Colonic mucosa (tissue), 4 donors: ENCODE measurements at regions not wholly inside any gene's neighbourhood (a gene's known extent, or its start where the extent isn't known, plus 50 kb on each side); places are given as distances from the start of the nearest gene placed in this dataset.

Experiments used
- DNase-seq: peaks from one replicate; pipeline ENCODE4 v3.0.0-alpha.2; 2020
- H3K27ac ChIP-seq: fragments of 200-600 bp; one replicate; pipeline ENCODE4 v1.8.0; 2021
- H3K27me3 ChIP-seq: fragments of 200-600 bp; one replicate; pipeline ENCODE4 v1.8.0; 2021
- H3K36me3 ChIP-seq: fragments of 200-600 bp; one replicate; pipeline ENCODE4 v1.8.0; 2021
- H3K4me1 ChIP-seq: fragments of 200-600 bp; one replicate; pipeline ENCODE4 v1.8.0; 2021; ENCODE audit warnings: mild to moderate bottlenecking
- H3K4me3 ChIP-seq: fragments of 200-600 bp; one replicate; pipeline ENCODE4 v1.8.0; 2021
- H3K9ac ChIP-seq, 2 donors: one replicate each; pipeline ENCODE4 v1.7.0; 2013; ENCODE audit warnings: control low read depth in 2 of 2, low read depth in 2 of 2, low read length in 2 of 2
- H3K9me3 ChIP-seq: fragments of 200-600 bp; one replicate; pipeline ENCODE4 v1.8.0; 2021
- intact Hi-C: fragments of 100-400 bp; cut with DNase I; formaldehyde crosslinking; loops from one replicate; pipeline ENCODE4 v1.14.1; 2022
- TF ChIP-seq, protein P1 (sequence below): fragments of 200-600 bp; IDR thresholded peaks from one replicate; pipeline ENCODE4 v1.8.0; 2022; ENCODE audit warnings: antibody characterized with exemption, mild to moderate bottlenecking
- donor health status: healthy.
- donor health status: DM: no; HTN: no; CAD: no.
- donor health status: DM: no; HTN: no; CAD: no.

DNA sequence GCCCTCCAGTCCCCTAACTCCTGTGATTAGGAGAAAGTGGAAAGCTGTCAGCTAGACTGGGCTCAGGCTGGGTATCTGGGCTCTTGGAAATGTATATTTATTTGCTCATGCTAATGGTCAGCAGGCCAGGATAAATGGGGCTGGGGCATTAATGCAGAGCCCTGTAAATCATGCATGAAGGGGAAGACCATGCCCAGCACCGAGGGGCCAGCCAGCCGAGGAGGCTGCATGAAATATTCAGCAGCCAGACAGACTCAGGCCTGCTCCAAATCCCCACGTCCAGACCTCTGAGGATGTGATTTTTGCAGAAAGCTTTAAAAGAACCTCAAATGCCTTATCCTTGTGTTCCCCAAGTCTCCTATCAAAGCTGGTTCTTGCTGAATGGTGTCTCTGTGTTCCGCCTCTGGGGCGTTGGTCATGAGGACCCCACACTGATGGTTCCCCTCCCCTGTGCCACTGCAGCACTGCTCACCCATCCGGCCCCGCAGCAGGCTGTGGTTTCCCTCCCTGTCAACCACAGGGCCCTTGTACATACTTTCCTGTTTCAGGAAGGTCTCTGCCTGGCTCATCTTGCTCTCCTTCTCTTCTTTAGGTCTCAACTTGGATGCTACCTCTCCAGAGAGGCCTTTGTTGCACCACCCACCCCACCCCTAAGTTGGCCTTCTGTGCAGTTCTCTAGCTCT is 358.4 kb downstream of the CDH26 start:
- Histone ChIP-seq H3K4me1 (no peaks in the 10 kb centered on the region), H3K9me3 (no peaks in the 10 kb centered on the region), H3K4me3 (no peak overlapping the region), H3K36me3 (no peaks in the 10 kb centered on the region), H3K27me3 (no peaks in the 10 kb centered on the region), H3K9ac (no peak overlapping the region), H3K27ac (no peak overlapping the region)
- no peak for DNase-seq
- TF ChIP-seq, protein P1, sequence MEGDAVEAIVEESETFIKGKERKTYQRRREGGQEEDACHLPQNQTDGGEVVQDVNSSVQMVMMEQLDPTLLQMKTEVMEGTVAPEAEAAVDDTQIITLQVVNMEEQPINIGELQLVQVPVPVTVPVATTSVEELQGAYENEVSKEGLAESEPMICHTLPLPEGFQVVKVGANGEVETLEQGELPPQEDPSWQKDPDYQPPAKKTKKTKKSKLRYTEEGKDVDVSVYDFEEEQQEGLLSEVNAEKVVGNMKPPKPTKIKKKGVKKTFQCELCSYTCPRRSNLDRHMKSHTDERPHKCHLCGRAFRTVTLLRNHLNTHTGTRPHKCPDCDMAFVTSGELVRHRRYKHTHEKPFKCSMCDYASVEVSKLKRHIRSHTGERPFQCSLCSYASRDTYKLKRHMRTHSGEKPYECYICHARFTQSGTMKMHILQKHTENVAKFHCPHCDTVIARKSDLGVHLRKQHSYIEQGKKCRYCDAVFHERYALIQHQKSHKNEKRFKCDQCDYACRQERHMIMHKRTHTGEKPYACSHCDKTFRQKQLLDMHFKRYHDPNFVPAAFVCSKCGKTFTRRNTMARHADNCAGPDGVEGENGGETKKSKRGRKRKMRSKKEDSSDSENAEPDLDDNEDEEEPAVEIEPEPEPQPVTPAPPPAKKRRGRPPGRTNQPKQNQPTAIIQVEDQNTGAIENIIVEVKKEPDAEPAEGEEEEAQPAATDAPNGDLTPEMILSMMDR = no peak
- intact Hi-C loops = no loop called here

DNA sequence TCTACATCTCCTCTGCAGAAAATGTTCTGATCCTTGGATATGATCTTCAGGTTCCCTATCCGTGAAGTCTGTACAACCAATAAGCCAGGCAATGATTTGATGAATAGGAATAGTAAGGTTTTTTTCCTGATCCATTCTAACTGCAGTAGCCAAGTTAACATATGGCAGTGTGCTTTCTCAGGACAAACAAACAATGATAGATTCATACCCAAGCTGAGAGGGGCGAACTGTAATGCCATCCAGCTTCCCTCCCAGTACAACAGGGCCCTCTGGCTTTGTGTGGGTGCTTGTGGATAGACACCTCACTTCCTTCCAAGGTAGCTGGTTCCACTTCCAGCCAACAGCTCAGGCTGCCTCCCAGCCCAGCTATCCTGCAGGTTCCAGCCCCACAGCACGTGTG is 359.2 kb downstream of the CDH26 start:
- no peak overlapping the region for H3K9ac ChIP-seq
- H3K4me3 ChIP-seq = no peak overlapping the region
- TF ChIP-seq, protein P1 = no peak
- intact Hi-C loops = no loop called here
- H3K36me3 ChIP-seq = no peaks in the 10 kb centered on the region
- no peak for DNase-seq
- no peaks in the 10 kb centered on the region for H3K9me3 ChIP-seq
- no peaks in the 10 kb centered on the region for H3K27me3 ChIP-seq
- no peak overlapping the region for H3K27ac ChIP-seq
- no peaks in the 10 kb centered on the region for H3K4me1 ChIP-seq

DNA sequence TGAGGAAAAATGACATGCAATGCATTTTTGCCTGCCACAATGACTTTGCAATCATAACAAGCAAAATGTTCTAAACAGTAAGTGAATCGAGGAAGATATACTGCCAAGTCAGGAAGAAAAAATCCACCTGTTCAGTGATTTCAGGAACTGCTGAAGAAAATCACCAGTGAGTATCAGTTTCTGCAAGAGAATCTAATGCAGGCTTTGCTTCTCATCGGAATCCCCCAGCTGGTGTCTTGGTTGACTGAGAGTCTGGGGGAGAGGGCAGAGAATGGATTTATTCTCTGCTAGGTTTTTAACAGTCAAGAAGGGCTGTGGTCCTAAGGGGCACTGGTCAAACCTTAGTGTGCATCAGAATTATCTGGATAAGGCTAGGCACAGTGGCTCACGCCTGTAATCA is 363.4 kb downstream of the CDH26 start:
- no peaks in the 10 kb centered on the region for H3K36me3 ChIP-seq
- intact Hi-C loops = no loop called here
- H3K4me3 ChIP-seq = no peak overlapping the region
- no peak overlapping the region for H3K27ac ChIP-seq
- no peaks in the 10 kb centered on the region for H3K9me3 ChIP-seq
- DNase-seq = no peak
- TF ChIP-seq, protein P1 = no peak
- H3K27me3 ChIP-seq = no peaks in the 10 kb centered on the region
- H3K9ac ChIP-seq = no peak overlapping the region
- no peaks in the 10 kb centered on the region for H3K4me1 ChIP-seq

DNA sequence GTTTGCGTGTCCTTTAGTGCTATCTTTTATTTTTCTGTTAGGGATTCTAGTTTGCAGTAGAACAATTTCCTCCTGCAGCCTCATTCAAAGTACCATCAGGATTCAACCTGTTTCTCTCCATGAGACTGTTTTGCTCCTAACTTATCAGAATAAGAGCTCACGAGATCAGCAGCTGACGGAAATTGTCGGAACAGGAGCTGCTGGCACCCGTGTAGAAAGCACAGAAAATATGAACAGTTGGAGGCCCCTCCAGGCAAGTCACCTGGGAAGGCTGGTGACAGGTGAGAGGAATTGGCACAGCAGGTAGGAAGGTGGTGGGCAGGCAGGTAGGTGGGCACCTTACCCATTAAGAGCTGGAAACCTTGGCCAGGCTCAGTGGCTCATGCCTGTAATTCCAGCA is 368.6 kb downstream of the CDH26 start:
- no peaks in the 10 kb centered on the region for H3K4me1 ChIP-seq
- no peak overlapping the region for H3K27ac ChIP-seq

DNA sequence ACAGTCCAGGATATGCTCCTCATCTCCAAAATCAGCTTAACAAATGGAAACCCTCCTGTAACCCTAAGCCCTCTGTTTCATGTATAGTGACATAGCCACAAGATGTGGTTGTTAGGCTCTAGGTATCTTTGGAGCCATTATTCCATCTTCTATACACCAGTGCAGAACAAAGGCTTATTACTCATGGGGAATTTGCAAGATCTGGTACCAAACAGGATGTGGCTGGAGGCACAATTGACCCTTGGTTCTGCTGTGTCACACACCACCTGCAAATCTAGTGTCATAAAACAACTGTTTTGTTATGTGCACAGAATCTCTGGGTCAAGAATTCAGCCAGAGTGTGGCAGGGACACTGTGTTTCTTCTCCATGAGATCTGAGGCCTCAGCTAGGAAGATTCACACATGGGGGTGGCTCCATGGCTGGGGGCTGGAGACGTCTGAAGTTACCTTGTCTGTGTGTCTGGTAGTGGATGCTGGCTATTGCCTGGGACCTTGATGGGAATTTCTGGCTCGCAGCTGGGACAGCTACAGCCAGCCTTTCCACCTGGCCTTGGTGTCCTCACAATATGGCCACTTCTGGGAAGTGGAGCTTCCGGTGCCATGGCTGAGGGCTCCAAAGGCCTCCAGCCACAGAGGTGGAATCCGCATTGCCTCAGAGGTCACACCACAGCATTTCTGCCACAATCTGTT is 369.9 kb downstream of the CDH26 start:
- H3K4me1 ChIP-seq = no peaks in the 10 kb centered on the region
- intact Hi-C loops = no loop called here
- no peak overlapping the region for H3K9ac ChIP-seq
- no peak overlapping the region for H3K27ac ChIP-seq
- no peaks in the 10 kb centered on the region for H3K36me3 ChIP-seq
- no peak for DNase-seq
- TF ChIP-seq, protein P1 = no peak
- H3K9me3 ChIP-seq = no peaks in the 10 kb centered on the region
- no peak overlapping the region for H3K4me3 ChIP-seq
- H3K27me3 ChIP-seq = no peaks in the 10 kb centered on the region

More for the DNA sequence above, 368.6 kb downstream of the CDH26 start:
- Histone ChIP-seq H3K4me3 (no peak overlapping the region), H3K9ac (no peak overlapping the region), H3K27me3 (no peaks in the 10 kb centered on the region), H3K36me3 (no peaks in the 10 kb centered on the region), H3K9me3 (no peaks in the 10 kb centered on the region)
- intact Hi-C loops = no loop called here
- TF ChIP-seq, protein P1 = no peak
- no peak for DNase-seq
